Prostate gland (tissue), 2 donors: ENCODE measurements at regions not wholly inside any gene's neighbourhood (a gene's known extent, or its start where the extent isn't known, plus 50 kb on each side); places are given as distances from the start of the nearest gene placed in this dataset.
"Not testable (repeated sequence)": the region's sequence is repeated elsewhere in the genome, so short reads cannot be mapped to it uniquely, and the experiment has no call there.

ENCODE experiments used
- POLR2A ChIP-seq: fragments of 450-650 bp; IDR thresholded peaks from one replicate; pipeline ENCODE4 v1.6.1; 2016; ENCODE audit warnings: antibody characterized with exemption, mild to moderate bottlenecking
- POLR2AphosphoS5 ChIP-seq: sonication (generic); formaldehyde crosslinking; IDR thresholded peaks from one replicate; pipeline ENCODE4 v1.6.1; 2017; ENCODE audit warnings: antibody characterized with exemption
- TF ChIP-seq, protein P1 (sequence below), 4 experiments: fragments of 200-600 bp in 2 of 4; fragments of 450-650 bp in 2 of 4; sonication (generic) in 2 of 4; IDR thresholded peaks; 1 replicate in 3 of 4; 2 replicates in 1 of 4; pipeline ENCODE4 v1.5.1; 2016 to 2019; ENCODE audit warnings: antibody characterized with exemption in 4 of 4, mild to moderate bottlenecking in 2 of 4, moderate library complexity in 2 of 4

DNA sequence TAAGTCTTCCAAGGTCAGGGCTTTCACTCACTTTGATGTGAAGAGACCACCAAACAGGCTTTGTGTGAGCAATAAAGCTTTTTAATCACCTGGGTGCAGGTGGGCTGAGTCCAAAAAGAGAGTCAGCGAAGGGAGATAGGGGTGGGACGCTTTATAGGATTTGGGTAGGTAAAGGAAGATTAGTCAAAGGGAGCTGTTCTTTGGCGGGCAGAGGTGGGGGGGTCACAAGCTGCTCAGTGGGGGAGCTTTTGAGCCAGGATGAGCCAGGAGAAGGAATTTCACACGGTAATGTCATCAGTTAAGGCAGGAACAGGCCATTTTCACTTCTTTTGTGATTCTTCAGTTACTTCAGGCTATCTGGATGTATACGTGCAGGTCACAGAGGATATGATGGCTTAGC, 553.8 kb downstream of the ADGRL2 start:
- TF ChIP-seq, protein P1, sequence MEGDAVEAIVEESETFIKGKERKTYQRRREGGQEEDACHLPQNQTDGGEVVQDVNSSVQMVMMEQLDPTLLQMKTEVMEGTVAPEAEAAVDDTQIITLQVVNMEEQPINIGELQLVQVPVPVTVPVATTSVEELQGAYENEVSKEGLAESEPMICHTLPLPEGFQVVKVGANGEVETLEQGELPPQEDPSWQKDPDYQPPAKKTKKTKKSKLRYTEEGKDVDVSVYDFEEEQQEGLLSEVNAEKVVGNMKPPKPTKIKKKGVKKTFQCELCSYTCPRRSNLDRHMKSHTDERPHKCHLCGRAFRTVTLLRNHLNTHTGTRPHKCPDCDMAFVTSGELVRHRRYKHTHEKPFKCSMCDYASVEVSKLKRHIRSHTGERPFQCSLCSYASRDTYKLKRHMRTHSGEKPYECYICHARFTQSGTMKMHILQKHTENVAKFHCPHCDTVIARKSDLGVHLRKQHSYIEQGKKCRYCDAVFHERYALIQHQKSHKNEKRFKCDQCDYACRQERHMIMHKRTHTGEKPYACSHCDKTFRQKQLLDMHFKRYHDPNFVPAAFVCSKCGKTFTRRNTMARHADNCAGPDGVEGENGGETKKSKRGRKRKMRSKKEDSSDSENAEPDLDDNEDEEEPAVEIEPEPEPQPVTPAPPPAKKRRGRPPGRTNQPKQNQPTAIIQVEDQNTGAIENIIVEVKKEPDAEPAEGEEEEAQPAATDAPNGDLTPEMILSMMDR (IDR thresholded peaks at IDR 0.05): not testable (repeated sequence)
- TF ChIP-seq POLR2A, POLR2AphosphoS5: not testable (repeated sequence)
